NCI-H128 (cell line): ENCODE measurements at regions not wholly inside any gene's neighbourhood (a gene's known extent, or its start where the extent isn't known, plus 50 kb on each side); places are given as distances from the start of the nearest gene placed in this dataset.
"Not testable (repeated sequence)": the region's sequence is repeated elsewhere in the genome, so short reads cannot be mapped to it uniquely, and the experiment has no call there.

Experiments
- DNase-seq: peaks from one replicate; lab custom pipeline; 2025; ENCODE audit not compliant: unreplicated experiment; lab: John Stamatoyannopoulos, UW

DNA sequence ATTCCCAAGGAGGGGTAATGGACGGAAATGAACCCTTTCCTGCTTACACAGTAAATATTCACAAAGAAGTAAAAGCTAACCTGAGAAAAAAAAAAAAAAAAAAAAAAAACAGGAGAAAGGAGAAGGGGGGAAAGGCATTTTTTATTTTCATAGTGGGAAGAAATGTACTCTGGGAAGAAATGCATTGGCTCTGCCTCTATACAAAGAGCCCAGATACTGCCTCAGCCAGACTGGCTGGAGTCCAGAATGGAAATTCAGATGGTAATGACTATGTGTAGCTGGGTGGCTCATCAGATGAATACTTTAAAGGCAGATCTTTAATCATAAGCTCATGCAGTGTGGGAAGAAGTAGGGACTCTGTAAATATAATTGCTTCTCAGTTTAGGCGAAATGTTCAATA, 124.9 kb upstream of the ZNF608 start:
- no peak for DNase-seq

DNA sequence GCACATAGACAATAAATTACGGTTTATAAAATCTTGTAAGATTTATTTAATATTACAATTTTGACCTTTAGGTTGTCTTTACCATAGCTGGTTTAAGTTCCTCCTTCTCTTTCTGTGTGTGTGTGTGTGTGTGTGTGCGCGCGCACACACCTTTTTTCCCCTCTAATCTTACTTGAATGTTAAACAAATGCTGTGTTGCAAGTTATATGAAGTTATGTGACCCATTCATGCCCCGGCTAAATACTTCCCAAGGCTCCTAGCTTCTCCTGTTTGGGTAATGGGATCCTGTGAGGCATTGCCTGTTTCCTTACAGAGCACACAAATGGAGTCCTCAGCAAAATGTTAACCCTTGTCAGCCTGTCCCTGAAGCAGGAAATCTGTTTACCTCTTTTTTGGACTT, 125.6 kb upstream of the ZNF608 start:
- no peak for DNase-seq

DNA sequence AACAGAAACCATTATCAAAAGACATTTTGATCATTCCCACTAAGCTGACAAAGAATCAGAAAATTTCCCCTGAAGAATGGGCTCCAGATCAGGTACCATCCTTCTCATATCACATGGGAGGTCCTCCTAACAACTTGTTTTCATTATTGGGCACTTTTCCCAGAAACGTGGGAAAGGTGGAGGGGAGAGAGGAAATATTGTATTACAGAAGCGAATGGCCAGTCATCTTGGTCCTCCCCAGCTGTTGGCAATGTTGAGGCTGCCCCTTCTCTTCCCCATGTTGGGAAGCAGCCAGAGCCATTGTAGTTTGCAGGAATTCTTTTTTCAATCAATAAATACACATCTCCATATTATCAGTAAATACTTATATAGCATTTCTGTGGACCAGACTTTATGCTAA, 126.2 kb upstream of the ZNF608 start:
- DNase-seq = no peak

DNA sequence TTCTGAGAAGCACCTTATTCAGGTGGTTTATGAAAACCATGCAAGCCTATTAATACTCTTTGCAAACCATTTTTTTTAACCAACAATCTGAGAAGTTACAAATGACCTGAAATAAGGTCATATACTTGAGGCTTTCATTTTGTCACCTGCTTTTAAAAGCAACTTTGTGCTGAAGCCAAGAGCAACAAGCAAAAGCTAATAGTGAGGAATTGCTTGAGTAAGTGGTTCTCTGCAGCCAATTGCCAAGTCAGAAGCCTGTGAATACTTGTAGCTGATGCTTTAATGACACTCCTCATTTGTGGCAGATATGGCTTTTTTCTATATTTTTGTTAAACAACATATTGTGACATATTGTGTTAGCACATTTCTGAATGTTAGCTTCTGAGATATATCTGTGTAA, 126.7 kb upstream of the ZNF608 start:
- DNase-seq = no peak

DNA sequence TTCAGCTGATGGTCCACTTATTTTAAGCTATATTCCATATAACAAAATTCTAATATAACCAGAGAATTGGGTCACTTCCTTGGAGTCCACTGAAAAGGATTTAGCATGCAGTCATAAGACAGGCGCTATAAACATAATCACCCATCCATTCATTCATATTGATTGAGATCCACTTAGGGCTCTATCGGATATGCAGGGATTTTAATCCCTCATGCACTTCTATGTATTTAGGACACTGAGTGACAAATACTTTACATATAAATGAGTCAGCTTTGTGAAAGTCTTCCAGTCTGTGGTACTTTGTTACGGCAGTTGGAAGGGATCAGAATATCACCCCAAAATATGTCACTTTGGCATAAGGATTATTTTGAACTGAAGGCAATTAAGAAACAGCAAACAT, 127.3 kb upstream of the ZNF608 start:
- DNase-seq = no peak

DNA sequence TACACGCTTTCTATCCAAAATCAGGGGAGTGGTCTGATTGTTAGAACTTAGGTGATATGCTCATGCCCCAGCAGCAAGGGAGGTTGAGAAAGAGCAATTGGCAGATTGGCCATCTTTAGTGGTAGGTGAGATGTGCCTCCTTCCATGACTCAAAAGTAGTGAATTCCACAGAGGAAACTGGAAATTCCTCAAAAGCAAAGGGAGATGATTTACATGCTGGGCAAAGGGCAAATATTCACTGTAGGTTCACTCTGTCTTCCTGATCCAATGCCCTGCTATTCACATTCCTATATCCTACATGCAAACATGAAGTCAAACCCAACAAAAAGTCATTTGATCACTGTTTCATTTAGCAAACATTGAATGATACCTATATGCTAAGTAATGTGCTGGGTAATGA, 130.1 kb upstream of the ZNF608 start:
- no peak for DNase-seq

DNA sequence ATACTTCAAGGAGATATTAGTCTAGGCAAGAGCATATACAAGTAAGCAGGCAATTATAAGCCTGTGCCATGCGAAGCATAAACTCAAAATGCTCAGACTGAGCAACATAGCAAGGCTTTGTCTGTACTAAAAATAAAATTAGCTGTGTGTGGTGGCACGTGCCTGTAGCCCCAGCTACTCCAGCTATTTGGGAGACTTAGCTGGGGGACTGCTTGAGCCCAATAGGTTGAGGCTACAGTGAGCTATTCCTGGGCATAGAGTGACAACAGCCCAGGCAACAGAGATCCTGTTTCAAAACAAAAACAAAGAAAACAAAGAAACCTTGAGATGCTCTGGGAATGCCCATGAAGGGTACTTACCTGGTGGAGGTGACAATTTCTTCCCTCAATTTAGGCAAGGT, 130.5 kb upstream of the ZNF608 start:
- DNase-seq = no peak

DNA sequence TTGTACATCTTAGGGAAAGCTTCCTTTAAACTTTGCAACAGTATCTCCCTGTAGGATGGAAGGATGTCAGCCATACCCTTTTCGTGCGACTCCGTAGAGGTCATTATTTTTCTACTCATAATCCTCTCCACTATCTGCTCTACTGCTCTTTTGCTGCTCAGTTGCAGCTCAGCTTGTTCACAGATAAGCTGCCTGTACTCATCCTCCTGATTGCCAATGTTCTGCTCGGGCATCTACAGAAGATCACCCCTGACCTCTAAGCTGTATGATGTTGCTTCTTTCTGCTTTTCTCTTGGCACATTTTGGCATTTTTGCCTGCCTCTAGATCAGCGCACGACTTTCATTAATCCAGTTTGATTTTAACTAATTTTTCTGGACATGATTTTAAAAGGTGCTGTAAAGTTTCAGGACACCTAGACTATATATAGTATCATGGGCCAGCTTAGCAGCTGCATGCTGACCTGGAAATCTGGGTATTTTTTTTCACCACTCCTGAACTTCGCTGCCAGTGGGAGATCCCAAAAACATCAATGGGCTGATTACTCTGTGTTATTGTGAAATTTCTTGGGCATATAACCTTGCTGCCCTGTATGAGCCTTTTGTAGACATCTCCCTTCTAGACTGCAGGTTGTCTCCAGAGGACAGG, 131.2 kb upstream of the ZNF608 start:
- no peak for DNase-seq

DNA sequence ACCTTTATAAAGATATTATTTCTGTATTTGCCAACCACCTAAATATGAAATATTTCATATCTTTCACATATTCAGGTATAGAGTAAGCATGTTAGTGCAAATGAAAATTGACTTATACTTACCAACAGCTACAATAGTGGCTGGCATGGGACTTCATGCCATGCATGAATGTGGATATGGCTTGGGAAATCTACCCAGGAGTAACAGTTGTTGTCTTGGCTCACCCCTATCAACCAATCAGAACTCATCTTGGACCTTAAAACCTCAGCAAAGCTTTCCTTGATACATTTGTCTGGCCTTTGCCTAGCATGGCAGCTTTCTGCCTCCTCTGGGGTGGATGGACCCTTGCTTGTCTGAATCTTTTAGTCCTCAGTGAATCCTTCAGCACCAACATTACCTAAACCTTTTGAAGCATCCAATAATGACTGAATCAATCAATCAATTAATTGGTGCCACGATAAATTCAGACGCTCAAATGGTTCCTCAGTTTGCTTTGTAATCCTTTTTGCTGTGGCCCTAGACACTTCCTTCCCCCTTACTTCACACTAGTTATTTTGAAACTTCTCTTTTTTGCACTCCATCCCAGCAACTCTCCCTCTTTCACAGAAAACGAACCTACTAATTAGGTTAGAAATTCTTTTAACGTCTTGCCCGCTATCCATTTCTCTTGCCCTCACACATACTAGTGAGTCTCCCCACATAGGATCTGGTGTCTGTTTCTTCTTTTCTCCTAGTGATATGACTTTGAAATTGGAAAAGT, 132.3 kb upstream of the ZNF608 start:
- no peak for DNase-seq

DNA sequence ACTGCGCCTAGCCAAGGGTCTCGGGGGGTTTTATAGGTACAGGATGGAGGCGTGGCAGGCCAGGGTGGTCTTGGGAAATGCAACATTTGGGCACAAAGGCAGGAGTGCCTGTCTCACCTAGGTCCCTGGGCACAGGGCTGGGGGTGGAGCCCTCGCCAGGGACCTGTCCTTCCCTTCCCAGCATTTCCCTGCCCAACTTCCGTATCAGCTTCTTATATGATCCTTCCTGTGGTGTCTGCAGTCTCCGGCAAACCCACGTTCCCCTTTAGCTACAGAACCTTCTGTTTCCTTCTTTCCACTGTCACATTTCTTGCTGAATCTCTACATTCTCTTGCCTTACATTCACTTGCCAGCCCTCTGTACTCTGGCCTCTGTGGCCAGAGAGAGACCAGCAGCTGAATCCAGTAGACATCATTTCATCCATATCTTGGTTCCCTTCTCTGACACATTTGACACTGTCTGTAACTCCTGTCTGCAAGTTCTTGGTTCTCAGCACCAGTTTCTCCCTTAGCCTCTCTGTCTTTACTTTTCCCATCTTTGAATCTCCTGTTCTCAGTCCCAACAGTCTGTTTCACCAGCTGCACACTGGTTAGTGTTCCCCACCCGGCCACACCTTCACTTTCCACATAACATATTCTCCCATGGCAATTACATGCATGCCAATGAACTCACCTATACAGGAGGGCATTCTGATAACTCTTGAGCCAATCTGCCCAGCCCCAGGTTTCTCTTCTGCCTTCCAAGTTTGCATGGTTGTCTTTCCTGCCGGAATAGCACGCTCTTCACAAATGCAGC, 134.7 kb upstream of the ZNF608 start:
- DNase-seq = no peak

DNA sequence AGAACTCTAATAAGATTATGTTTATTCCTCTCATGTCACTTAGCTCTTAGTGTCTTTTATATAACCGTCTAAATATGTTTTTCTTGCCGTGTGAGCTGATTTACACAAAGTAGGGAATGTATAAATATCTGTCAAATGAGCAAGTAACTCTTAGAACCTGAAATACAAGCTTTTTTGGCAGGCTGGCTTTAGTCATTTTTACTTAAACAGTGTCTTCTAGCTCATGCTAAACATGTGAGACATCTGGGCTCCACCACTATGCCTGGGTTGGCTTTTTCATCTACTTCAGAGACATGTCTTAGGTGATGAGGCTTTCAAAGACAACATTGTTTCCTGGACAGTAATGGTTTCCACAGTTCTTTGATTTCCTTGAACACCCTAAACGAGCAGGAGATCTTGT, 137.2 kb upstream of the ZNF608 start:
- no peak for DNase-seq

DNA sequence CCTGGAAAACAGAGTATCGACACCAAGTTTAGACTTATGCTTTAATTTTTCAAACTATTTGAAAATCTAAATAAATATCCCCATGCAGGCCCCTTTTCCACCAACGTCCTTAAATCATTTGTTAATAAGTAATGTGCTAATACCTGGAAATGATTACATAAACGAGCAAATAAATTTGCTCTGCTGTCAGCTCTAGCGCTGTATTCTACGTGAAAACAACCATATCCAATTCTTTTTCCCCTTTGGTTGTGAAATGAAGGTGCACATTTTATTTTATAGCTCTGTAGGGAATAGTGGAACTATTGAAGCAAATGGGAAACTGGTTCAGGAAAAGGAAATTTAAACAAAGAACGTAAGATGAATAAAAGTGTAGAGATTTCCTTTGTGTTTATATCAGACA, 137.7 kb upstream of the ZNF608 start:
- DNase-seq = no peak

DNA sequence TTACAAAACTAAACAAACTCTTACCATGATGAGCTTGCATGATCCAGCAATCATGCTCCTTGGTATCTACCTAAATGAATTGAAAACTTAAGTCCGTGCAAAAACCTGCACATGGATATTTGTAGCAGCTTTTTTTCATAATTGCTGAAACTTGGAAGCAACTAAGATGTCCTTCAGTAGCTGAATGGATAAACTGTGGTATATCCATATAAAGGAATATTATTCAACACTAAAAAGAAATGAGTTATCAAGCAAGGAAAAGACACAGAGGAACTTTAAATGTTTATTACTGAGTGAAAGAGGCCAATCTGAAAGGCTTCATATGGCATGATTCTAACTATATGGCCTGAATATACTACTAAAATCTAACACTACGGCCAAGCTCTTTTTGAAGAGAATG, 139.1 kb upstream of the ZNF608 start:
- no peak for DNase-seq

DNA sequence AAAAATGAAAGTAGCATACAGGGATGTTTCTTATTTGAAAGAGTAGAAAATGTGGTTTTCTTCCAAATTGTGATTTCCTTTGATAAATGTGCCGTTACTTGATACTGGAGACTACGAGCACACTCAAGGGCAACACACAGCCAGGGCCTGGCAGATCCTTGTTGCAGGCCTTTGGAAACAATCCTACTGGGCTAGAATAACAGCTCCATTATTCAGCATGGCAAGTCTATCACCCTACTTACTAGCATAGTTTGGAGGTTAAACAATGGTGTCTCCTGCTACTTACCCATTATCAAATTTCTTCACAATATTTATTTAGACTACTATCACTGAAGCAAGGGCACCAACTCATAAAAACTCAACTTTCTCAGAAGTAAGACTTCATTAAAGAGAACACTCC, 140.8 kb upstream of the ZNF608 start:
- no peak for DNase-seq

DNA sequence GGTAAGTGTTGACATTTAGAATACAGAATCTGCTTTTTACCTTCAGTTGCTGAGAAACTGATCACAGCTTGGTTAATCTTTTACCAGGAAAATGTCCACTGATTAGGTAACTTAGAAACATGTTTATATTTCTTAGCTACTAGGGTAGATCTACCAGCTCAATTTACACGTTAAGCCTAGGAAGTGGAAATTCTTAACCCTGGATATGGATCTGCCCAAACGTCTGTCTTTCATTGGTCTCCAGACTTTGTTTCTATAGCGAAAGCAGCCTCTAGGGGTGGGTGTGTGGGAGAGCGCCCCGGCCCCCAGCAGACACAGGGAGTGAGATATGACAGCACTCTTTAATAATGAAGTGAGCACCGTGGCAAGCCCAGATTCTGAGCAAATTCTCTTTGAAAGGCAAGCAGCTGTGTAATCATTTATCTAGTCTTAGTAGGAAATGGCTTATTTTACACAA, 141.6 kb upstream of the ZNF608 start:
- DNase-seq = no peak

DNA sequence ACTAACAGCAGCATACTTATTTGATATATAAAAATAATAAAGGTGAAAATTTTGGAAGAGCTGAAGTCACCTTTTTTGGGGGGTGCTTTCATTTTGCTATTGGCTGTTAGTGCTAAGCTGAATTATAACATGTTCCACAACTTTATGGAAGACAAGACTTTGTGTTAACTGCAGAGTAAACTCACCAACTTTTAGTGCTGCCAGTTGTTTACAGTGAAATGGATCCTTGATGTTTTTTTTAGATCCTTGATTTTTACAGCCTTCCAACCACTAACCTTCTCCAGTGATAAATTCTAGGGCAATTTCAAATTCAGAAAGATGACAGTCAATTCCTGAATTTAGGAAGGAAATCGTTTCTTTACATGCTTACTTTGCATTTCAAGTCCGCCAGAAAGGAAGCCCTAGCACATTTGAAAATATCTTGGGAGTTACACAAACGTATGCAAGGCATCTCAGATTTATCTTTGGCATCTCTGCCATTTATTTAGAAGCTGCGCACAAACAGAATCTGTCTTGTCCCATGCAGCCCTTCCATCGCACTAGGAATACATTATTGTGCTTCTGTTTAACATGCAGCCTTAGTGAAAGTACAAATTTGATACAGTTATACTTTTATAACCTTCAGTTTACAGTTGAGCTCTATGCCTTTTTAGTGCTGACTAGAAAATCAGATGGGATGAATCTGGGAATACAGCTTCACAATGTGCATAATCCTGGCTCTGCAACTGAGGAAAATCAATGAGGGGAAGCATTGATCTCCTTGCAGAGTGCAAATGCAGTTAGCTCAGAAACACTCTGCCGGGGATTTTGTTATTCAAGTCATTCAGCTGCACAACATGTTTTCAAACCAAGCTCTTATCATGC, 142.4 kb upstream of the ZNF608 start:
- no peak for DNase-seq

DNA sequence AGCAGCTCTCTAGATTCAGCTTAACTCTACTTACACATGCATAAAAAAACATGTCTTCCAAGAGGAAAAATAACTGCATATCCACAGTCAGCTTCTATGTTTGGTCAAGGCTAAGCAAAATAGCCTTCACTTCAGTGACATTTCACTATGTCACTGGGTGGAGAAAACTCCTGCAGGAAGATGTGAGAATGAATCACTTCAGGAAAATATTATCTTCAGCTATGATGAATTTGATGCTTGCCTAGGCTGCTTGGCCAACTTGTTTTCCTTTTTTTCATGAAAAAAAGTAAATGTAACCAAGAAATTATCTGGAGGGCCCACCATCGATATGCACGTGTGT, 143.0 kb upstream of the ZNF608 start:
- no peak for DNase-seq

DNA sequence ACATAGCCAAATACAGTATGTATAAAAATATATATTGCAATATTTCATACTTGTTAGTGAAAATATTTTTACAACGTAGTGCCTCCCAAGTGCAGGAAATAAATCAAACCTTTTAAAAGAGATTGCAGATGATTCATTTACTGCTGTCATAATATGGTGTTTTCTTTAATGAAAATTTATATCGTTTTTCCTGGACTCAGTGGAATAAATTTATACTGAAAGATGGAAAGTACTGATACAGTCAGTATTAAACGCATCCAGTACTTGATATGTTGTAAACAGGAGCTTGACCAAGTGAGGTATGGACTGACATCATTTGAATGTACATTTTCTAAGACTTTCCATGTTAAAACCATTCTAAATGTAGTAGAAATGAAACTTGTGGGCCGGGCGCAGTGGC, 143.4 kb upstream of the ZNF608 start:
- no peak for DNase-seq

DNA sequence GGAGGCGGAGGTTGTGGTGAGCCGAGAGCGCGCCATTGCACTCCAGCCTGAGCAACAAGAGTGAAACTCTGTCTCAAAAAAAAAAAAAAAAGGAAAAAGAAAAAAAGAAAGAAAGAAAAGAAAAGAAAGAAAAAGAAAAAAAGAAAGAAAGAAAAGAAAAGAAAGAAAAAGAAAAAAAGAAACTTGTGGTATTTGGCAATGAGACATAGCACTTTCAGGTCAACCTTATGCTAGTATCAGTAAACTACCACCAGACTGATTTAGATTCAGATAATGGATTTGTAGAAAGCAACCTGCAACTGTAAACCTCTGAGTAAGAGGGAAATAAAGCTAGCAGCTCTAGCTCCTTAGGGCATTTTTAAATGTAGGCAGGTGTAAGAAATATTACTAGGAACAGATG, 144.0 kb upstream of the ZNF608 start:
- DNase-seq = not testable (repeated sequence)

DNA sequence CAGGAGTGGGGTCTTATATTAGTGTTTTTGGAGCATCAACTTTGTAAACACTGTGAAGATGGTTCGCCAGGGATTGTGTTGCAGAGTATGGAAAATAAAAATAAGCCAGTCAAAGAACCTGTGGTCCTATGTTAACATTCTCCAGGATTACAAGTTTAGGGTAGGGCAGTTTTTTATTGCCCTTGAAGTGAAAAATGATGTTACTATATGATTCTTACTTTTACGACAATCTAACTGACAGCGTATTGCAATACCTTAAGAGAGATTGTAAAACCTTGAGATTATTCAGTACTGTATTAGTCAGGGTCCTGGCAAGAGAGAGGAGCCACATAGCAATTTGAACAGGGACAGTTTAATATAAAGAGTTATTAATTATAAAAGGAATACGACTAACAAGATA, 144.7 kb upstream of the ZNF608 start:
- DNase-seq = no peak

DNA sequence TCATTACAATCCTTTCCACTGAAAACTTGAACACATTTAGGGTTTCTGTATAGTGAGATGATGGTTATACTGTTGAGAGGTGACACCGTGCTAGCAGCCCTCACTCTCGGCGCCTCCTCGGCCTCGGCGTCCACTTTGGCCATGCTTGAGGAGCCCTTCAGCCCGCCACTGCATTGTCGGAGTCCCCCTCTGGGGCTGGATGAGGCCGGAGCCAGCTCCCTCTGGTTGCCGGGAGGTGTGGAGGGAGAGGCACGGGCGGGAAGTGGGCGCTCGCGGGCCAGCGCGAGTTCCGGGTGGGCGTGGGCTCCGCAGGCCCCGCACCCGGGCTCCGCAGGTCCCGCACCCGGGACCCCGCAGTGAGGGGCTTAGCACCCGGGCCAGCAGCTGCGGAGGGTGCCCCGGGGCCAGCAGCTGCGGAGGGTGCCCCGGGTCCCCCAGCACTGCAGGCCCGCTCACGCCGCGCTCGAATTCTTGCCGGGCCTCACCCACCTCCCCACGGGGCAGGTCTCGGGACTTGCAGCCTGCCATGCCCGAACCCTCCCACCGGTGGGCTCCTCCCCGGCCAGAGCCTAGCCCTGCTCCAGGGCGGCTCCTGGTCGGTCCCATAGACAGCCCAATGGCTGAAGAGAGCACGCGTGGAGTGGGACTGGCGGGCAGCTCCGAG, 145.9 kb upstream of the ZNF608 start:
- no peak for DNase-seq
